ENCODE measurements at regions not wholly inside any gene's neighbourhood (a gene's known extent, or its start where the extent isn't known, plus 50 kb on each side); places are given as distances from the start of the nearest gene placed in this dataset.
"Not testable (repeated sequence)": the region's sequence is repeated elsewhere in the genome, so short reads cannot be mapped to it uniquely, and the experiment has no call there.

GRCh38 chr7:150193866-150194265 lies 129.3 kb upstream of the LRRC61 start:
- DNase-seq: not testable (repeated sequence)

Data from muscle of back (tissue), 3 donors.